Ovary (tissue), 7 donors: ENCODE measurements at regions not wholly inside any gene's neighbourhood (a gene's known extent, or its start where the extent isn't known, plus 50 kb on each side); places are given as distances from the start of the nearest gene placed in this dataset.
"Not testable (repeated sequence)": the region's sequence is repeated elsewhere in the genome, so short reads cannot be mapped to it uniquely, and the experiment has no call there.

ENCODE experiments used
- DNase-seq, 5 donors: peaks; one replicate each; pipeline ENCODE4 v3.0.0-alpha.2; 2019 to 2020
- H3K27ac ChIP-seq, 2 donors: fragments of 200-600 bp; one replicate each; pipeline versions ENCODE4 v1.5.1 to v1.8.0; 2019 to 2022
- H3K27me3 ChIP-seq: fragments of 200-600 bp; one replicate; pipeline ENCODE4 v1.8.0; 2022
- H3K36me3 ChIP-seq: fragments of 200-600 bp; sonication (generic); one replicate; pipeline ENCODE4 v1.5.1; 2019
- H3K4me1 ChIP-seq: one replicate; pipeline ENCODE4 v1.8.1; 2013; ENCODE audit warnings: mild to moderate bottlenecking, moderate library complexity; ENCODE audit not compliant: insufficient read depth
- H3K4me3 ChIP-seq: fragments of 200-600 bp; sonication (generic); one replicate; pipeline ENCODE4 v1.5.1; 2017
- H3K9me3 ChIP-seq, 2 donors: fragments of 200-600 bp in 1 of 2; sonication (generic) in 1 of 2; one replicate each; pipeline versions ENCODE4 v1.5.1 to v1.8.1; 2013 to 2019; ENCODE audit warnings: mild to moderate bottlenecking in 1 of 2, moderate library complexity in 1 of 2
- EP300 ChIP-seq: sonication (generic); formaldehyde crosslinking; IDR thresholded peaks from one replicate; pipeline ENCODE4 v1.6.1; 2017; ENCODE audit warnings: antibody characterized with exemption
- POLR2A ChIP-seq: fragments of 450-650 bp; IDR thresholded peaks from one replicate; pipeline ENCODE4 v1.6.1; 2017; ENCODE audit warnings: antibody characterized with exemption, mild to moderate bottlenecking, moderate library complexity
- WGBS, 3 donors: extraction: QIAGEN DNeasy Blood & Tissue Kit in 1 of 3; methylation state at CpG; one replicate each; pipeline versions ENCODE4 v1.1.5 to v1.1.7; 2013 to 2017; 5-methylcytosine and 5-hydroxymethylcytosine counted together
- intact Hi-C, 4 donors: fragments of 100-400 bp; cut with DNase I; formaldehyde crosslinking; loops; one replicate each; pipeline versions ENCODE4 v1.11.0 to v1.15.1; 2022 to 2023
- TF ChIP-seq, protein P1 (sequence below), 3 donors: fragments of 450-650 bp in 2 of 3; fragments of 200-600 bp in 1 of 3; IDR thresholded peaks; one replicate each; pipeline versions ENCODE4 v1.5.1 to v1.8.0; 2016 to 2022; ENCODE audit warnings: antibody characterized with exemption in 3 of 3, mild to moderate bottlenecking in 1 of 3
- donor health status: DM: no; HTN: no; CAD: no; lungs with moderate emphysema.
- donor health status: DM: no; HTN: no; CAD: no.
- donor health status: Bipolar disorder and iron deficiency.
- donor health status: DM: no; HTN: no; CAD: no.
- donor health status: DM: yes; HTN: yes; CAD: no.

GRCh38 chr6:150492941-150493340 is 106.7 kb upstream of the PLEKHG1 start:
- intact Hi-C loops: no loop called here
- no peaks in the 10 kb centered on the region for H3K4me1 ChIP-seq
- no peaks in the 10 kb centered on the region for H3K27me3 ChIP-seq
- DNase-seq: no peak
- no peaks in the 10 kb centered on the region for H3K9me3 ChIP-seq
- WGBS, 3 donors: 53 to 56% (median 54%) methylated on average over 7 of the region's 7 CpGs
- H3K27ac ChIP-seq: no peak overlapping the region
- TF ChIP-seq EP300: no peak
- no peak for TF ChIP-seq POLR2A
- TF ChIP-seq, protein P1, sequence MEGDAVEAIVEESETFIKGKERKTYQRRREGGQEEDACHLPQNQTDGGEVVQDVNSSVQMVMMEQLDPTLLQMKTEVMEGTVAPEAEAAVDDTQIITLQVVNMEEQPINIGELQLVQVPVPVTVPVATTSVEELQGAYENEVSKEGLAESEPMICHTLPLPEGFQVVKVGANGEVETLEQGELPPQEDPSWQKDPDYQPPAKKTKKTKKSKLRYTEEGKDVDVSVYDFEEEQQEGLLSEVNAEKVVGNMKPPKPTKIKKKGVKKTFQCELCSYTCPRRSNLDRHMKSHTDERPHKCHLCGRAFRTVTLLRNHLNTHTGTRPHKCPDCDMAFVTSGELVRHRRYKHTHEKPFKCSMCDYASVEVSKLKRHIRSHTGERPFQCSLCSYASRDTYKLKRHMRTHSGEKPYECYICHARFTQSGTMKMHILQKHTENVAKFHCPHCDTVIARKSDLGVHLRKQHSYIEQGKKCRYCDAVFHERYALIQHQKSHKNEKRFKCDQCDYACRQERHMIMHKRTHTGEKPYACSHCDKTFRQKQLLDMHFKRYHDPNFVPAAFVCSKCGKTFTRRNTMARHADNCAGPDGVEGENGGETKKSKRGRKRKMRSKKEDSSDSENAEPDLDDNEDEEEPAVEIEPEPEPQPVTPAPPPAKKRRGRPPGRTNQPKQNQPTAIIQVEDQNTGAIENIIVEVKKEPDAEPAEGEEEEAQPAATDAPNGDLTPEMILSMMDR (IDR thresholded peaks at IDR 0.05): no peak
- no peaks in the 10 kb centered on the region for H3K36me3 ChIP-seq
- H3K4me3 ChIP-seq: no peak overlapping the region

- intact Hi-C loops, H3K27ac ChIP-seq, H3K27me3 ChIP-seq, H3K4me1 ChIP-seq, H3K9me3 ChIP-seq, DNase-seq, H3K36me3 ChIP-seq, H3K4me3 ChIP-seq: not testable (repeated sequence)
- WGBS, 3 donors: 95 to 98% (median 96%) methylated on average over 2 of the region's 2 CpGs
Measured at GRCh38 chr6:150493552-150493951, 106.1 kb upstream of the PLEKHG1 start.

DNA sequence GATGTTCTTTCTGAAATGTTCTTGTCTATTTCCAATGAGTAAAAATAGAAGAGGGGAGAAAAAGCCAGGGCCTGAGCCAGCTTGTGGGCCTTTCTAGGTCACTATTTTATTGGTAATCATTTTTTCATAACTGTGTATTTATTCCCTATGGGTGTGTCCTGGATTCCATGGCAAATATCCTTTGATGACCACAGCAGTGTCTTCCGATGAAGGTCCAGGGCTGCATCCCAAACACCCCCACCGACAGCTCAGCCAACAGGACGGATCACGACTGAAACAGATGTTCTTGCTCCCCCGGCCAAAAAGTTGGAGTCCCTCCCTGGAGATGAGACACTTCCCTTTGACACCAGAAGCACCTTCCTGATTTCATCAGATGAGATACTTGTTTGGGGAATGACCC is 105.4 kb upstream of the PLEKHG1 start:
- TF ChIP-seq POLR2A (no peak), EP300 (no peak)
- TF ChIP-seq, protein P1 (IDR thresholded peaks at IDR 0.05): no peak
- H3K4me1 ChIP-seq: no peaks in the 10 kb centered on the region
- H3K27ac ChIP-seq: no peak overlapping the region
- H3K9me3 ChIP-seq: no peaks in the 10 kb centered on the region
- no peak for DNase-seq
- intact Hi-C loops: no loop called here
- 61 to 85% (median 81%) methylated on average over 5 of the region's 5 CpGs for WGBS, 3 donors
- no peak overlapping the region for H3K4me3 ChIP-seq
- H3K27me3 ChIP-seq: no peaks in the 10 kb centered on the region
- H3K36me3 ChIP-seq: no peaks in the 10 kb centered on the region

DNA sequence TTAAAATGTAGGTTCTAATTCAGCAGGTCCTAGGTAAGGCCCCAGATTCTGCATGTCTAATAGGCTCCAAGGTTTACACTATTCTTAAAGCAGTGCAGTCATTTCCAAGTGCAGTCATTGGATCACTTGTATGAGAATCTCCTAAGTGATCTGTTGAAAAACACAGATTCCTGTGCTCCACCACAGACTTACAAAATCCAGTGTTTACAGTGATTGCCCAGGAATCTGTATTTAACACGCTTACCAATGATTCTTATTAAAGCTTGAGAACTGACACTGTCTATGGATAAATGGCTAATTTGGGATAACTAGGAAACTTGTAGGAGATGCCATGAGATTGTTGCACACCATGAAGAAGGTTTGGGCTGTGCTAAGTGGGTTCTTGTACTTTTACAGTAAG is 104.6 kb upstream of the PLEKHG1 start:
- H3K4me3 ChIP-seq: no peak overlapping the region
- DNase-seq: no peak
- no peaks in the 10 kb centered on the region for H3K27me3 ChIP-seq
- intact Hi-C loops: no loop called here
- TF ChIP-seq EP300: no peak
- WGBS, 3 donors: 92 to 100% (median 94%) methylated on average over 1 of the region's 1 CpG
- H3K9me3 ChIP-seq: no peaks in the 10 kb centered on the region
- no peak overlapping the region for H3K27ac ChIP-seq
- H3K4me1 ChIP-seq: no peaks in the 10 kb centered on the region
- H3K36me3 ChIP-seq: no peaks in the 10 kb centered on the region

- intact Hi-C loops: no loop called here
- Histone ChIP-seq H3K4me3 (no peak overlapping the region), H3K36me3 (no peaks in the 10 kb centered on the region), H3K27ac (no peak overlapping the region), H3K27me3 (no peaks in the 10 kb centered on the region), H3K9me3 (no peaks in the 10 kb centered on the region), H3K4me1 (no peaks in the 10 kb centered on the region)
- TF ChIP-seq EP300: no peak
- TF ChIP-seq, protein P1 (IDR thresholded peaks at IDR 0.05): no peak
- TF ChIP-seq POLR2A: no peak
- DNase-seq: no peak
- 78 to 87% (median 78%) methylated on average over 2 of the region's 2 CpGs for WGBS, 3 donors
Measured at GRCh38 chr6:150496629-150497028, 103.1 kb upstream of the PLEKHG1 start.

- Histone ChIP-seq H3K27ac (no peak overlapping the region), H3K4me1 (no peaks in the 10 kb centered on the region), H3K4me3 (no peak overlapping the region), H3K9me3 (no peaks in the 10 kb centered on the region), H3K27me3 (no peaks in the 10 kb centered on the region), H3K36me3 (no peaks in the 10 kb centered on the region)
- intact Hi-C loops: no loop called here
- no peak for TF ChIP-seq EP300
- no peak for TF ChIP-seq POLR2A
- TF ChIP-seq, protein P1 (IDR thresholded peaks at IDR 0.05): no peak
- WGBS, 3 donors: 40 to 63% (median 61%) methylated on average over 3 of the region's 3 CpGs
- DNase-seq: no peak
Measured at GRCh38 chr6:150499882-150500312, 99.8 kb upstream of the PLEKHG1 start.

DNA sequence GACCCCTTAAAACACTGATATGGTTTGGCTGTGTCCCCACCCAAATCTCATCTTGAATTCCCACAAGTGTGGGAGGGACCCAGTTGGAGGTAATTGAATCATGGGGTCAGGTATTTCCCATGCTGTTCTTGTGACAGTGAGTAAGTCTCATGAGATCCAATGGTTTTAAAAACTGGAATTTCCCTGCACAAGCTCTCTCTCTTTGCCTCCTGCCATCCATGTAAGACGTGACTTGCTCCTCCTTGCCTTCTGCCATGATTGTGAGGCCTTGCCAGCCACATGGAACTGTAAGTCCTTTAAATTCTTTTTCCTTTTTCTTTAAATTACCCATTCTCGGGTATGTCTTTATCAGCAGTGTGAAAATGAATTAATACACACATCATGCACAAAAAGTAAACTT is 99.1 kb upstream of the PLEKHG1 start:
- H3K4me3 ChIP-seq, H3K27ac ChIP-seq, H3K4me1 ChIP-seq, DNase-seq, intact Hi-C loops, H3K36me3 ChIP-seq, H3K27me3 ChIP-seq, H3K9me3 ChIP-seq: not testable (repeated sequence)
- 83 to 90% (median 86%) methylated on average over 2 of the region's 2 CpGs for WGBS, 3 donors
